Panc1 (cell line): ENCODE measurements at regions not wholly inside any gene's neighbourhood (a gene's known extent, or its start where the extent isn't known, plus 50 kb on each side); places are given as distances from the start of the nearest gene placed in this dataset.

Experiments used
- POLR2AphosphoS5 ChIP-seq: IDR thresholded peaks from 2 replicates; pipeline ENCODE4 v1.6.1; 2012; ENCODE audit warnings: mild to moderate bottlenecking, low read depth, low read length, moderate library complexity
- TCF7L2 ChIP-seq: IDR thresholded peaks from 2 replicates; pipeline ENCODE4 v1.6.1; 2011; ENCODE audit warnings: mild to moderate bottlenecking, low read depth, low read length, inconsistent platforms
- TF ChIP-seq, protein P1 (sequence below): fragments of 450-650 bp; IDR thresholded peaks from 2 replicates; pipeline ENCODE4 v1.5.1; 2017; ENCODE audit warnings: mild to moderate bottlenecking
- TF ChIP-seq, protein P2 (sequence below), 2 experiments: IDR thresholded peaks; 2 replicates each; pipeline ENCODE4 v1.6.1; 2011 to 2012; ENCODE audit warnings: low read depth in 2 of 2, control low read depth in 1 of 2, low read length in 1 of 2, mild to moderate bottlenecking in 1 of 2, moderate library complexity in 1 of 2; ENCODE audit not compliant: insufficient read depth in 1 of 2

DNA sequence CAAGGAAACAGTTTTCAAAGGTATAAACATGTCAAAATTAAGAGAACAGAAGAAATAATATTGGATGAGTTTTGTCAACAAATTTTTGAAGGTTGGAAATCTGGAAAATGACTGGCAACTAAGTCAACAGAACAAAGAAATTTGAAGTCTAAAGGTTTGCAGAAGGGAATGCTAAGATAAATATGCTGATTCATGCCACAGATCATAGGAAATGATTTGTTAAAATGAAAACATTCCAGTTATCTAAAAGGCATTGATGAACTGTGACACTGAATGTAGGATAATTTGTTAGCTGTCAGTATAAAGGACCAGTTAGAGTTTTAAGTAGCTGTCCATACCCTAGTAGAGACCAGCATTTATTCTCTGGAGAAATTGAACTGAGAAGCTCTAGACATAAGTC is 157.9 kb upstream of the CHRM3 start:
- TF ChIP-seq, protein P1, sequence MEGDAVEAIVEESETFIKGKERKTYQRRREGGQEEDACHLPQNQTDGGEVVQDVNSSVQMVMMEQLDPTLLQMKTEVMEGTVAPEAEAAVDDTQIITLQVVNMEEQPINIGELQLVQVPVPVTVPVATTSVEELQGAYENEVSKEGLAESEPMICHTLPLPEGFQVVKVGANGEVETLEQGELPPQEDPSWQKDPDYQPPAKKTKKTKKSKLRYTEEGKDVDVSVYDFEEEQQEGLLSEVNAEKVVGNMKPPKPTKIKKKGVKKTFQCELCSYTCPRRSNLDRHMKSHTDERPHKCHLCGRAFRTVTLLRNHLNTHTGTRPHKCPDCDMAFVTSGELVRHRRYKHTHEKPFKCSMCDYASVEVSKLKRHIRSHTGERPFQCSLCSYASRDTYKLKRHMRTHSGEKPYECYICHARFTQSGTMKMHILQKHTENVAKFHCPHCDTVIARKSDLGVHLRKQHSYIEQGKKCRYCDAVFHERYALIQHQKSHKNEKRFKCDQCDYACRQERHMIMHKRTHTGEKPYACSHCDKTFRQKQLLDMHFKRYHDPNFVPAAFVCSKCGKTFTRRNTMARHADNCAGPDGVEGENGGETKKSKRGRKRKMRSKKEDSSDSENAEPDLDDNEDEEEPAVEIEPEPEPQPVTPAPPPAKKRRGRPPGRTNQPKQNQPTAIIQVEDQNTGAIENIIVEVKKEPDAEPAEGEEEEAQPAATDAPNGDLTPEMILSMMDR: no peak
- TF ChIP-seq, protein P2, sequence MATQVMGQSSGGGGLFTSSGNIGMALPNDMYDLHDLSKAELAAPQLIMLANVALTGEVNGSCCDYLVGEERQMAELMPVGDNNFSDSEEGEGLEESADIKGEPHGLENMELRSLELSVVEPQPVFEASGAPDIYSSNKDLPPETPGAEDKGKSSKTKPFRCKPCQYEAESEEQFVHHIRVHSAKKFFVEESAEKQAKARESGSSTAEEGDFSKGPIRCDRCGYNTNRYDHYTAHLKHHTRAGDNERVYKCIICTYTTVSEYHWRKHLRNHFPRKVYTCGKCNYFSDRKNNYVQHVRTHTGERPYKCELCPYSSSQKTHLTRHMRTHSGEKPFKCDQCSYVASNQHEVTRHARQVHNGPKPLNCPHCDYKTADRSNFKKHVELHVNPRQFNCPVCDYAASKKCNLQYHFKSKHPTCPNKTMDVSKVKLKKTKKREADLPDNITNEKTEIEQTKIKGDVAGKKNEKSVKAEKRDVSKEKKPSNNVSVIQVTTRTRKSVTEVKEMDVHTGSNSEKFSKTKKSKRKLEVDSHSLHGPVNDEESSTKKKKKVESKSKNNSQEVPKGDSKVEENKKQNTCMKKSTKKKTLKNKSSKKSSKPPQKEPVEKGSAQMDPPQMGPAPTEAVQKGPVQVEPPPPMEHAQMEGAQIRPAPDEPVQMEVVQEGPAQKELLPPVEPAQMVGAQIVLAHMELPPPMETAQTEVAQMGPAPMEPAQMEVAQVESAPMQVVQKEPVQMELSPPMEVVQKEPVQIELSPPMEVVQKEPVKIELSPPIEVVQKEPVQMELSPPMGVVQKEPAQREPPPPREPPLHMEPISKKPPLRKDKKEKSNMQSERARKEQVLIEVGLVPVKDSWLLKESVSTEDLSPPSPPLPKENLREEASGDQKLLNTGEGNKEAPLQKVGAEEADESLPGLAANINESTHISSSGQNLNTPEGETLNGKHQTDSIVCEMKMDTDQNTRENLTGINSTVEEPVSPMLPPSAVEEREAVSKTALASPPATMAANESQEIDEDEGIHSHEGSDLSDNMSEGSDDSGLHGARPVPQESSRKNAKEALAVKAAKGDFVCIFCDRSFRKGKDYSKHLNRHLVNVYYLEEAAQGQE (IDR thresholded peaks at IDR 0.05; ENCODE audit: insufficient read depth in 1 of 2, low read depth in 2 of 2, low read length in 1 of 2): no peak
- TF ChIP-seq TCF7L2 (no peak), POLR2AphosphoS5 (no peak)
